SK-N-SH (cell line): ENCODE measurements at regions not wholly inside any gene's neighbourhood (a gene's known extent, or its start where the extent isn't known, plus 50 kb on each side); places are given as distances from the start of the nearest gene placed in this dataset.

Experiments
- CTCF ChIA-PET: fragments of 300-600, 350-600 bp; formaldehyde crosslinking; extraction: SDS; loops from one replicate; lab custom pipeline; 2021; lab: Yijun Ruan, JAX
- POLR2A ChIA-PET: fragments of 350-600 bp; sonication (Branson Sonifier 250); formaldehyde crosslinking; extraction: SDS; loops from one replicate; lab custom pipeline; 2020; ENCODE audit warnings: antibody characterized with exemption, inconsistent platforms; lab: Yijun Ruan, JAX
- DNase-seq: peaks from one replicate; pipeline ENCODE4 v3.0.0; 2012
- H2AFZ ChIP-seq: fragments of 200-600 bp; sonication (generic); 2 replicates; pipeline ENCODE4 v1.8.1; 2016; ENCODE audit warnings: antibody characterized with exemption, mild to moderate bottlenecking, low read depth
- H3F3A ChIP-seq: fragments of 200-600 bp; sonication (generic); replicated peaks from 2 replicates; pipeline ENCODE3; 2016; ENCODE audit warnings: antibody characterized with exemption, mild to moderate bottlenecking; ENCODE audit not compliant: insufficient read depth
- H3K27ac ChIP-seq, 2 experiments: fragments of 200-500 bp in 1 of 2; fragments of 200-600 bp in 1 of 2; sonication (Bioruptor generic) in 1 of 2; sonication (generic), shearing (Covaris generic) in 1 of 2; 2 replicates each; pipeline versions ENCODE4 v1.5.1 to v1.6.1; 2014 to 2016; ENCODE audit warnings: low read depth in 2 of 2, inconsistent platforms in 1 of 2, low read length in 1 of 2, mild to moderate bottlenecking in 1 of 2, mixed read lengths in 1 of 2
- H3K27me3 ChIP-seq: fragments of 200-600 bp; sonication (generic), shearing (Covaris generic); 2 replicates; pipeline ENCODE4 v1.6.1; 2016; ENCODE audit warnings: mixed run types; ENCODE audit not compliant: insufficient read depth
- H3K36me3 ChIP-seq, 2 experiments: fragments of 200-500 bp in 1 of 2; fragments of 200-600 bp in 1 of 2; sonication (Bioruptor generic) in 1 of 2; sonication (generic) in 1 of 2; replicated peaks in 1 of 2; 2 replicates each; pipeline versions ENCODE3 to v1.5.1; 2014 to 2016; ENCODE audit warnings: low read length in 1 of 2, mild to moderate bottlenecking in 1 of 2; ENCODE audit not compliant: insufficient read depth in 2 of 2, control insufficient read depth in 1 of 2
- H3K4me1 ChIP-seq, 2 experiments: fragments of 200-500 bp in 1 of 2; fragments of 200-600 bp in 1 of 2; sonication (Bioruptor generic) in 1 of 2; sonication (generic), shearing (Covaris generic) in 1 of 2; 2 replicates each; pipeline versions ENCODE4 v1.5.1 to v1.6.1; 2014 to 2016; ENCODE audit warnings: low read depth in 1 of 2, low read length in 1 of 2, mixed run types in 1 of 2; ENCODE audit not compliant: insufficient read depth in 2 of 2, control insufficient read depth in 1 of 2
- H3K4me2 ChIP-seq: fragments of 200-600 bp; sonication (generic), shearing (Covaris generic); 2 replicates; pipeline ENCODE4 v1.6.1; 2017; ENCODE audit warnings: mixed run types
- H3K4me3 ChIP-seq, 2 experiments: fragments of 200-500 bp in 1 of 2; fragments of 200-600 bp in 1 of 2; sonication (Bioruptor generic) in 1 of 2; sonication (generic), shearing (Covaris generic) in 1 of 2; 2 replicates each; pipeline versions ENCODE4 v1.5.1 to v1.8.1; 2014 to 2016; ENCODE audit warnings: low read depth in 2 of 2, inconsistent platforms in 1 of 2, low read length in 1 of 2, mild to moderate bottlenecking in 1 of 2, mixed read lengths in 1 of 2, moderate library complexity in 1 of 2
- H3K79me2 ChIP-seq: fragments of 200-600 bp; sonication (generic); 2 replicates; pipeline ENCODE4 v1.8.1; 2017; ENCODE audit warnings: mild to moderate bottlenecking; ENCODE audit not compliant: insufficient read depth
- H3K9ac ChIP-seq: fragments of 200-600 bp; sonication (generic); 2 replicates; pipeline ENCODE4 v1.6.1; 2017; ENCODE audit warnings: mixed run types
- H3K9me2 ChIP-seq: fragments of 200-600 bp; sonication (generic); 2 replicates; pipeline ENCODE4 v1.6.1; 2017; ENCODE audit warnings: mixed run types
- H3K9me3 ChIP-seq: fragments of 200-600 bp; sonication (generic); 2 replicates; pipeline ENCODE4 v1.6.1; 2017; ENCODE audit warnings: mixed run types, mild to moderate bottlenecking, moderate library complexity
- H4K20me1 ChIP-seq: fragments of 200-600 bp; sonication (generic); 2 replicates; pipeline ENCODE4 v1.6.1; 2017; ENCODE audit warnings: mild to moderate bottlenecking, mixed run types; ENCODE audit not compliant: insufficient read depth
- CHD2 ChIP-seq: fragments of 150-350 bp; IDR thresholded peaks from 2 replicates; pipeline ENCODE4 v1.6.1; 2018; ENCODE audit warnings: low read length; ENCODE audit not compliant: partially characterized antibody
- EP300 ChIP-seq, 2 experiments: IDR thresholded peaks; 2 replicates each; pipeline versions ENCODE4 v1.4.0 to v1.6.1; 2012; ENCODE audit warnings: borderline replicate concordance in 1 of 2, low read depth in 1 of 2, low read length in 1 of 2
- EZH2phosphoT487 ChIP-seq: fragments of 200-600 bp; sonication (generic); IDR thresholded peaks from 2 replicates; pipeline ENCODE4 v1.6.1; 2017; ENCODE audit warnings: low read depth, mixed run types, mild to moderate bottlenecking, antibody characterized with exemption, moderate library complexity, borderline replicate concordance
- FOSL2 ChIP-seq: IDR thresholded peaks from 2 replicates; pipeline ENCODE4 v1.4.0; 2012; ENCODE audit warnings: low read depth, mild to moderate bottlenecking, moderate library complexity, borderline replicate concordance
- FOXJ3 ChIP-seq: sonication (generic); formaldehyde crosslinking; IDR thresholded peaks from 2 replicates; pipeline ENCODE4 v1.5.1; 2020; ENCODE audit warnings: mild to moderate bottlenecking, missing genetic modification reagents
- GABPA ChIP-seq: IDR thresholded peaks from 2 replicates; pipeline ENCODE4 v1.4.0; 2012; ENCODE audit warnings: low read depth, mild to moderate bottlenecking
- MAX ChIP-seq: IDR thresholded peaks from 2 replicates; pipeline ENCODE4 v1.4.0; 2012; ENCODE audit warnings: low read depth
- MXI1 ChIP-seq: IDR thresholded peaks from 2 replicates; pipeline ENCODE4 v1.6.1; 2012; ENCODE audit warnings: mild to moderate bottlenecking, low read depth, low read length, improper control_type of control experiment
- NFIC ChIP-seq: IDR thresholded peaks from 2 replicates; pipeline ENCODE4 v1.4.0; 2012; ENCODE audit warnings: borderline replicate concordance
- NRF1 ChIP-seq: IDR thresholded peaks from 2 replicates; pipeline ENCODE4 v1.6.1; 2012; ENCODE audit warnings: low read depth, mild to moderate bottlenecking, low read length
- RFX5 ChIP-seq: IDR thresholded peaks from 2 replicates; pipeline ENCODE4 v1.6.1; 2012; ENCODE audit warnings: mild to moderate bottlenecking, improper control_type of control experiment, low read length
- RXRA ChIP-seq: IDR thresholded peaks from 2 replicates; pipeline ENCODE4 v1.4.0; 2012; ENCODE audit warnings: low read depth, mild to moderate bottlenecking, borderline replicate concordance
- SIN3A ChIP-seq: IDR thresholded peaks from 2 replicates; pipeline ENCODE4 v1.6.1; 2012; ENCODE audit warnings: low read depth, mild to moderate bottlenecking, low read length, moderate library complexity, borderline replicate concordance
- TAF1 ChIP-seq: IDR thresholded peaks from 2 replicates; pipeline ENCODE4 v1.6.1; 2012; ENCODE audit warnings: low read depth, mild to moderate bottlenecking, low read length, moderate library complexity, borderline replicate concordance
- USF1 ChIP-seq: IDR thresholded peaks from 2 replicates; pipeline ENCODE4 v1.4.0; 2012; ENCODE audit warnings: low read depth, borderline replicate concordance
- USF2 ChIP-seq: fragments of 150-350 bp; IDR thresholded peaks from 2 replicates; pipeline ENCODE4 v1.6.1; 2017; ENCODE audit warnings: antibody characterized with exemption, low read length, low read depth, borderline replicate concordance
- ZBTB33 ChIP-seq: IDR thresholded peaks from 2 replicates; pipeline ENCODE4 v1.4.0; 2012; ENCODE audit warnings: low read depth, borderline replicate concordance
- WGBS: methylation state at CpG from one replicate; pipeline ENCODE4 v1.1.6; 2017; ENCODE audit warnings: low lambda C conversion rate; 5-methylcytosine and 5-hydroxymethylcytosine counted together

- no peak overlapping the region for H2AFZ ChIP-seq
- ChIA-PET POLR2A (no interaction called here), CTCF (no interaction called here)
- DNase-seq: no peak
- WGBS: 59% methylated on average over 7 of the region's 7 CpGs
- no peaks in the 10 kb centered on the region for H3K9me2 ChIP-seq
- H3K9ac ChIP-seq: no peak overlapping the region
- no peaks in the 10 kb centered on the region for H4K20me1 ChIP-seq
- H3K79me2 ChIP-seq: no peaks in the 10 kb centered on the region
- peaks cover 0 to 4% of the 10 kb centered on the region in 2 experiments; a peak in 1 of 4 replicates for H3K4me1 ChIP-seq
- no peak overlapping the region for H3K27ac ChIP-seq
- H3K4me2 ChIP-seq: no peak overlapping the region
- no peaks in the 10 kb centered on the region for H3K9me3 ChIP-seq
- H3K36me3 ChIP-seq: no peaks in the 10 kb centered on the region
- no peaks in the 10 kb centered on the region for H3F3A ChIP-seq
- no peak overlapping the region for H3K4me3 ChIP-seq
- no peaks in the 10 kb centered on the region for H3K27me3 ChIP-seq
- TF ChIP-seq MAX (no peak), CHD2 (no peak), NRF1 (no peak), USF1 (no peak), EP300 (IDR thresholded peaks at IDR 0.05; ENCODE audit: borderline replicate concordance in 1 of 2, low read depth in 1 of 2, low read length in 1 of 2) (no peak), SIN3A (no peak), NFIC (no peak), ZBTB33 (no peak), TAF1 (no peak)
Measured at GRCh38 chr5:9790276-9790675, 160.1 kb upstream of the TAS2R1 start.

- Histone ChIP-seq H3K4me3 (no peak overlapping the region), H3K79me2 (no peaks in the 10 kb centered on the region), H3F3A (no peaks in the 10 kb centered on the region), H3K4me2 (no peak overlapping the region), H4K20me1 (no peaks in the 10 kb centered on the region), H3K4me1 (peaks cover 0 to 4% of the 10 kb centered on the region in 2 experiments; a peak in 1 of 4 replicates), H3K9ac (no peak overlapping the region), H2AFZ (no peak overlapping the region), H3K9me3 (no peaks in the 10 kb centered on the region), H3K27me3 (no peaks in the 10 kb centered on the region), H3K9me2 (no peaks in the 10 kb centered on the region), H3K36me3 (no peaks in the 10 kb centered on the region), H3K27ac (no peak overlapping the region)
- DNase-seq: no peak
- WGBS: 21% methylated on average over 1 of the region's 1 CpG
- ChIA-PET POLR2A (no interaction called here), CTCF (no interaction called here)
- TF ChIP-seq FOSL2 (no peak), RFX5 (no peak), FOXJ3 (no peak), USF2 (no peak), RXRA (no peak), MXI1 (no peak), TAF1 (no peak), GABPA (no peak), EZH2phosphoT487 (no peak)
Measured at GRCh38 chr5:9789777-9790176, 159.6 kb upstream of the TAS2R1 start.
